HEK293 (cell line): ENCODE measurements at regions not wholly inside any gene's neighbourhood (a gene's known extent, or its start where the extent isn't known, plus 50 kb on each side); places are given as distances from the start of the nearest gene placed in this dataset.

Experiments
- CTCF ChIA-PET: fragments of 350-600 bp; formaldehyde crosslinking; extraction: SDS; loops from one replicate; lab custom pipeline; 2021; ENCODE audit warnings: antibody characterized with exemption; lab: Yijun Ruan, JAX
- POLR2A ChIA-PET: fragments of 300-600 bp; formaldehyde crosslinking; extraction: SDS; loops from one replicate; lab custom pipeline; 2020; ENCODE audit warnings: antibody characterized with exemption, inconsistent platforms; lab: Yijun Ruan, JAX
- H3K27ac ChIP-seq: fragments of 200-500 bp; sonication (Bioruptor generic); 2 replicates; pipeline ENCODE4 v1.5.1; 2014; ENCODE audit warnings: low read depth, low read length, control low read depth, inconsistent platforms; ENCODE audit errors: extremely low read depth
- H3K36me3 ChIP-seq, 2 experiments: fragments of 200-500 bp in 1 of 2; sonication (Bioruptor generic) in 1 of 2; 1 replicate in 1 of 2; 2 replicates in 1 of 2; pipeline ENCODE4 v1.5.1; 2014 to 2017; ENCODE audit warnings: inconsistent platforms in 2 of 2, low read length in 2 of 2; ENCODE audit not compliant: control insufficient read depth in 2 of 2, insufficient read depth in 1 of 2
- H3K4me1 ChIP-seq: fragments of 200-500 bp; sonication (Bioruptor generic); 2 replicates; pipeline ENCODE4 v1.5.1; 2014; ENCODE audit warnings: mild to moderate bottlenecking, low read length, inconsistent platforms; ENCODE audit not compliant: control insufficient read depth, insufficient read depth
- H3K4me3 ChIP-seq: 2 replicates; pipeline ENCODE4 v1.5.1; 2011; ENCODE audit warnings: low read depth, mild to moderate bottlenecking, control low read depth, low read length, moderate library complexity
- H3K9me3 ChIP-seq: fragments of 200-500 bp; sonication (Bioruptor generic); 2 replicates; pipeline ENCODE4 v1.5.1; 2014; ENCODE audit warnings: low read depth, low read length, inconsistent platforms; ENCODE audit not compliant: control insufficient read depth, insufficient read depth
- BCL11B ChIP-seq: fragments of 450-650 bp; formaldehyde crosslinking; IDR thresholded peaks from 2 replicates; pipeline ENCODE4 v1.5.1; 2016; ENCODE audit warnings: low read depth, missing biosample characterization, missing genetic modification characterization
- REST ChIP-seq: fragments of 450-650 bp; formaldehyde crosslinking; IDR thresholded peaks from 2 replicates; pipeline ENCODE4 v1.5.1; 2016; ENCODE audit warnings: missing biosample characterization, missing genetic modification characterization
- ZFP41 ChIP-seq: fragments of 450-650 bp; formaldehyde crosslinking; IDR thresholded peaks from 2 replicates; pipeline ENCODE4 v1.5.1; 2016; ENCODE audit warnings: missing biosample characterization, missing genetic modification characterization, borderline replicate concordance
- ZNF169 ChIP-seq: fragments of 450-650 bp; formaldehyde crosslinking; IDR thresholded peaks from 2 replicates; pipeline ENCODE4 v1.5.1; 2016; ENCODE audit warnings: missing biosample characterization, missing genetic modification characterization
- ZNF184 ChIP-seq: fragments of 450-650 bp; IDR thresholded peaks from 2 replicates; pipeline ENCODE4 v1.5.1; 2018; ENCODE audit warnings: missing biosample characterization, mild to moderate bottlenecking, missing genetic modification characterization
- ZNF223 ChIP-seq: fragments of 450-650 bp; formaldehyde crosslinking; IDR thresholded peaks from 2 replicates; pipeline ENCODE4 v1.5.1; 2016; ENCODE audit warnings: missing biosample characterization, missing genetic modification characterization
- ZNF548 ChIP-seq: fragments of 450-650 bp; formaldehyde crosslinking; IDR thresholded peaks from 2 replicates; pipeline ENCODE4 v1.5.1; 2016; ENCODE audit warnings: missing biosample characterization, missing genetic modification characterization
- ZNF626 ChIP-seq: fragments of 450-650 bp; sonication (Bioruptor Pico); formaldehyde crosslinking; IDR thresholded peaks from 2 replicates; pipeline ENCODE4 v1.5.1; 2018; ENCODE audit warnings: missing biosample characterization, missing genetic modification characterization, inconsistent platforms
- ZNF654 ChIP-seq: fragments of 450-650 bp; formaldehyde crosslinking; IDR thresholded peaks from 2 replicates; pipeline ENCODE4 v1.5.1; 2016; ENCODE audit warnings: low read depth, missing biosample characterization, missing genetic modification characterization
- TF ChIP-seq, protein P1 (sequence below): fragments of 450-650 bp; formaldehyde crosslinking; IDR thresholded peaks from 2 replicates; pipeline ENCODE4 v1.5.1; 2016; ENCODE audit warnings: missing biosample characterization, missing genetic modification characterization
- TF ChIP-seq, protein P2 (sequence below): fragments of 450-650 bp; formaldehyde crosslinking; IDR thresholded peaks from 2 replicates; pipeline ENCODE4 v1.5.1; 2016; ENCODE audit warnings: missing biosample characterization, missing genetic modification characterization

DNA sequence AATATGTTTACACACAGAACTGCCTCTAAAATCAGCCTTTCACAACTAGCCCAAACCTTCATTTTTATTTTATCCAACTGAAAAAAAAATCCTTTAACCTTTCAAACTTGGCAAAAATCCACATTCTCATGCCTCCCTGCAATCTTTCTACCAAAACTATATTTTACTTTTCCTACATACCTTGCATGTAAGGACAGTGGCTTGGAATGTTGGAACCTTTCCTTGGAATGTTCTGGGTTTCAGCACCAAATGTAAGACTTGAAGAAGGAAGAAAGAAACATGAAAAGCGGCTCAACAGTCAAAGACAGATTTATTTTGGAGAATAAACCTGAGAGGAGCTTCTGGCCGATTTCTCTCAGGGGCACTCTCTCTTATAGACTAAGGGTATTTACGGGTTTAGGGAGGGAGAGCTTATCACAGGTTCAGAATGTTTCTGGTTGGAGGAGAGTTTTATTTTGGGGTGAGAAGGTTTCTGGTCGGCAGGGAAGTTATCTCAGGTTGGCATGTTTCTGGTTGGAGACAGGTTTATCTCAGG, 79.7 kb downstream of the RRM2 start:
- H3K4me1 ChIP-seq: no peaks in the 10 kb centered on the region
- CTCF ChIA-PET: no interaction called here
- no peak overlapping the region for H3K4me3 ChIP-seq
- H3K36me3 ChIP-seq: no peaks in the 10 kb centered on the region; a peak in 1 of 3 replicates
- no peak for TF ChIP-seq ZFP41 (tag by site-specific recombination)
- TF ChIP-seq, protein P1, sequence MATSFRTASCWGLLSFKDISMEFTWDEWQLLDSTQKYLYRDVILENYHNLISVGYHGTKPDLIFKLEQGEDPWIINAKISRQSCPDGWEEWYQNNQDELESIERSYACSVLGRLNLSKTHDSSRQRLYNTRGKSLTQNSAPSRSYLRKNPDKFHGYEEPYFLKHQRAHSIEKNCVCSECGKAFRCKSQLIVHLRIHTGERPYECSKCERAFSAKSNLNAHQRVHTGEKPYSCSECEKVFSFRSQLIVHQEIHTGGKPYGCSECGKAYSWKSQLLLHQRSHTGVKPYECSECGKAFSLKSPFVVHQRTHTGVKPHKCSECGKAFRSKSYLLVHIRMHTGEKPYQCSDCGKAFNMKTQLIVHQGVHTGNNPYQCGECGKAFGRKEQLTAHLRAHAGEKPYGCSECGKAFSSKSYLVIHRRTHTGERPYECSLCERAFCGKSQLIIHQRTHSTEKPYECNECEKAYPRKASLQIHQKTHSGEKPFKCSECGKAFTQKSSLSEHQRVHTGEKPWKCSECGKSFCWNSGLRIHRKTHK: no peak
- H3K9me3 ChIP-seq: no peaks in the 10 kb centered on the region
- H3K27ac ChIP-seq: no peak overlapping the region
- POLR2A ChIA-PET: no interaction called here

DNA sequence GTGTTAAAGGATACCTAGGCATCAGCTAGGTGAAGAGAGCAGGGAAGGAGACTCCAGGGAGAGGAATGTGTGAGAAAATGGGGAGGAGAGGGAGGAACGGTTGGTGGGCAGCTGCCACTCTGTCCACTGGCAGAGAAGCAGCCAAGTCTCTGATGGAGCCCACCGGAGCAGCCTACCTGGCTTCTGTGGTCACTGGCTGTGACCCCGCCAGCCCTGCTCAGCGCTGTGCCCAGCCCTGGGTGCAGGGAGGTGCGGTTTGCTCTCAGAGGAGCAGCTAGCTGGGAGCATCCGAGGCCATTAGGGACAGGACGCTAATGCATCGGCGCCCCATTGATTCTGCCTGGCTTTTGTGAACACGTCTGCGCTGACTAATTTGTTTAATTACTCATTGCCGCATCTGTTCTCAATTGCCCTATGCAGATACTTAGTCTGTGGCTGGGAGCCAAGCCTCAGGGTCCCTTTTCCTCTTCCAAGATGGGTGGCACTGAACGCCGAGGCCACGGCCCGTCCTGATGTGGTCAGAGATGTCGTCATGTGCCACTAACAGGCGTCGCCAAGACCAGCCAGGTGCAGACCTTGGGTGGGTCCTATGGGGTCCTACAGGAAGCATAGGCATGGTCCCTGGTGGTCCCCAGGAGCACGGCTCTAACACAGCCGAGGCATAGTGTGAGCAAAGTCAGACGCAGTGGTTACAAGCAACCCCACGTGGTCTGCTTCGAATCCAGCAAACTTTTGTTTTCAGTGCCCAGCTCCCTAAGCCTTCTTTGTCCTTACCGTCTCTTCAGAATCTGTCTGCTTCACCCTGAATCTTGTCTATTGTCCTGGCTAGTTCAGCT, 82.0 kb downstream of the RRM2 start:
- POLR2A ChIA-PET: interaction anchor here (0.6 kb wide), 1 partner anchor 9 kb away, joined by 6 read pairs; no protein-coding TSS in a partner anchor

More for the DNA sequence above, 82.0 kb downstream of the RRM2 start:
- Histone ChIP-seq H3K36me3 (no peaks in the 10 kb centered on the region; a peak in 1 of 3 replicates), H3K9me3 (no peaks in the 10 kb centered on the region), H3K27ac (no peak overlapping the region), H3K4me3 (no peak overlapping the region), H3K4me1 (no peaks in the 10 kb centered on the region)
- TF ChIP-seq ZNF548 (no peak), ZNF626 (tag by site-specific recombination) (no peak), ZNF654 (tag by site-specific recombination) (no peak), BCL11B (no peak), ZNF169 (no peak), ZNF223 (tag by site-specific recombination) (no peak), REST (tag by site-specific recombination) (no peak), ZNF184 (tag by site-specific recombination) (no peak)
- TF ChIP-seq, protein P1: no peak
- TF ChIP-seq, protein P2, sequence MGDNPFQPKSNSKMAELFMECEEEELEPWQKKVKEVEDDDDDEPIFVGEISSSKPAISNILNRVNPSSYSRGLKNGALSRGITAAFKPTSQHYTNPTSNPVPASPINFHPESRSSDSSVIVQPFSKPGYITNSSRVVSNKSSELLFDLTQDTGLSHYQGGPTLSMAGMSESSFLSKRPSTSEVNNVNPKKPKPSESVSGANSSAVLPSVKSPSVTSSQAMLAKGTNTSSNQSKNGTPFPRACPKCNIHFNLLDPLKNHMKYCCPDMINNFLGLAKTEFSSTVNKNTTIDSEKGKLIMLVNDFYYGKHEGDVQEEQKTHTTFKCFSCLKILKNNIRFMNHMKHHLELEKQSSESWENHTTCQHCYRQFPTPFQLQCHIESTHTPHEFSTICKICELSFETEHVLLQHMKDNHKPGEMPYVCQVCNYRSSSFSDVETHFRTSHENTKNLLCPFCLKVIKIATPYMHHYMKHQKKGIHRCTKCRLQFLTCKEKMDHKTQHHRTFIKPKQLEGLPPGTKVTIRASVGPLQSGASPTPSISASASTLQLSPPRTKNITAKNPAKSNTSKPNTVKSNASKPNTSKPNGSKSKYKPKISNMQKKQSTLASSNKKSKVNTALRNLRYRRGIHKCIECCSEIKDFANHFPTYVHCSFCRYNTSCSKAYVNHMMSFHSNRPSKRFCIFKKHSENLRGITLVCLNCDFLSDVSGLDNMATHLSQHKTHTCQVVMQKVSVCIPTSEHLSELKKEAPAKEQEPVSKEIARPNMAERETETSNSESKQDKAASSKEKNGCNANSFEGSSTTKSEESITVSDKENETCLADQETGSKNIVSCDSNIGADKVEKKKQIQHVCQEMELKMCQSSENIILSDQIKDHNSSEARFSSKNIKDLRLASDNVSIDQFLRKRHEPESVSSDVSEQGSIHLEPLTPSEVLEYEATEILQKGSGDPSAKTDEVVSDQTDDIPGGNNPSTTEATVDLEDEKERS (tag by site-specific recombination): no peak
- CTCF ChIA-PET: interaction anchor here (1.1 kb wide), 1 partner anchor 205 kb away, joined by 4 read pairs; no protein-coding TSS in a partner anchor
